Right renal cortex interstitium (tissue), 3 donors: ENCODE measurements at regions not wholly inside any gene's neighbourhood (a gene's known extent, or its start where the extent isn't known, plus 50 kb on each side); places are given as distances from the start of the nearest gene placed in this dataset.

Experiments
- DNase-seq, 3 donors: peaks; one replicate each; pipeline ENCODE4 v3.0.0-alpha.2; 2013; ENCODE audit warnings: low read depth in 3 of 3, low spot score in 2 of 3

DNA sequence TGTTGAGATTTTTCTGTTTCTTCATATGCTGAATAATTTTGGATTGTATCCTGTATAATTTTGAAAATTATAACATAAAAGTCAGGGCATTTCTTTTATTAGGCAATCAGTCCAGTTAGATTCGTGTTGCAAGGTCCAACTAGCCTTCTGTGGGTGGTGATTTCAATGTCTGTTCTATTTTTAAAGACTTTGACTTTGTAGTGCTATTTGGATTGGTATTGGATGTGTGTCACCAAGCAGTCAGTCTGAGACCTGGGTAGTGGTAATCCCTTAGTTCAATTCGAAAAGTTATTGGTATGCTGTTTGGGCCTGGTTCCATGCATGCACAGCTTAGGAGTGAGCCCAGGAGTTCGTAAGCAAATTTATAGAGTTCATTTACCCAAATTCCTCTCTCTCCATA is 82.2 kb downstream of the EPDR1 start:
- no peak for DNase-seq

DNA sequence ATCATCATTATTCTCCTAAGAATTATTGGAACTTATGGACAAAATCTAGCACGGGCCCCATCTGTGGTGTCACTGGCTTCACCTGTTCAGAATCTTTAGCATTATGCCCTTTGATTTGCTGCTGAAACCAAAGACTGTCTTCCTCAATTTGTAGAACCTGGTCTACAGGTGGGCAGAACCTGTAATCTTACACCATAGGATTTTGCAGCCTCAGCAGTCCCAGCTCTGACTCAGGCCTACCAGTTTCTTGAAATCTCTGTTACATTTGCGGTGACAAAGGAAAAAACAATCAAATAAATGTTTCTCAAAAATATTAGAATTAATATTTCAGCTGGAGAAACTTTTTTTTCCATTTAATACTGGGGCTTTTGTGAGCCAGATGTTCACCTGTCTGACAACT is 86.1 kb downstream of the EPDR1 start:
- DNase-seq, result no peak

DNA sequence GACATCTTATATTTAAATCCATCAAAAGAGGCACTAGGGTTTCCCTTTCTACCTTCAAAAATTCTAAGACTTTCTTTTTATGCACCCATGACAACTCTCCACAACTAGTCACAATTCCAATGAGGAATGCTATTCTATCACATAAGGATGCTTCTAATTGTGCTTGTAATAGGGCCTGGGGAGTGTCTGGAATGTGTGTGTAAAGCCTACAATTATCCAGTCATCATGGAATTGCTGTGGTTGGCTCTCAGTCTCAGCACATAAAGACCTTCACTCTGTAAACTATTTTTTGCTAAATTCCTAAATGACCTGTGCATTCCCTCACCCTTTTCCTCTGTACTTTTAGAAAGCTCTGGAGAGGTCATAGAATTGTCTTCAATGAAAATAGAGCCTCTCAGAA is 86.7 kb downstream of the EPDR1 start:
- no peak for DNase-seq

DNA sequence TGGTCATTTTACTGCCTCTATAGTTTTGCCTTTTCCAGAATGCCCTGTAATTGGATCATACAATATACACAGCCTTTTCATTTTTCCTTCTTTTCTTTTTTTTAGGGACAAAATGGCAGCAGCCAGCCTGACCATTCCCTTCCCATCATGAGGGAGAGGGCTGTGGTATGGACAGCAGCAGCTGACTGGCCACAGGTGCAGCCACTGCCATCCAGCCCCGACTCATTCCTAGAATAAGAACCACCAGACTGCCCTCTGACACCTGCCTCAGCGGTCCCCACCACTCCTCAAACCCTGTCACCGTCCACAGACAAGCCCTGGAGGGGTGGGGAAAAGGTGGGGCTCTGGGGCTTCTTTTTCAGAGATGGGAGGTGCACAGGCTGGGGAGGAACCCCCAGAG is 92.8 kb downstream of the EPDR1 start:
- DNase-seq, result no peak

DNA sequence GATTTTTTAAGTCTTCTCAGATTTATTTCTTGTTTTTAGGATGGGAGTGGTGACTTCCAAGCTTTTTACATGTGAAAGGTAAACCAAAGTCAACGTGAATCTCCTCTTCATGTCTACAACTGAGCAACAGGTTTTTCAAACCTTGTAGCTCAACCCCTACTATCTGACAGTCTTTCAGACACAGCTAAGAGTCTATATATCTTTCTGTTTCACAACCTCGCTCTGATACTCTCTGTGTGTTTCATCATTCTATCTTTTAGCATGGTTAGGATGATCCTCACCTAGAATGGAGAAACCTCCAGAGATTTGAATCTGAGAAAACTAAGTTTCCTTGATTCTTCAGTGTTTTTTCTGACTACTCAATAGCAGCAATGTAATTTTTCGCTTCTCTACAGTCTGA is 96.1 kb downstream of the EPDR1 start:
- DNase-seq, result no peak

DNA sequence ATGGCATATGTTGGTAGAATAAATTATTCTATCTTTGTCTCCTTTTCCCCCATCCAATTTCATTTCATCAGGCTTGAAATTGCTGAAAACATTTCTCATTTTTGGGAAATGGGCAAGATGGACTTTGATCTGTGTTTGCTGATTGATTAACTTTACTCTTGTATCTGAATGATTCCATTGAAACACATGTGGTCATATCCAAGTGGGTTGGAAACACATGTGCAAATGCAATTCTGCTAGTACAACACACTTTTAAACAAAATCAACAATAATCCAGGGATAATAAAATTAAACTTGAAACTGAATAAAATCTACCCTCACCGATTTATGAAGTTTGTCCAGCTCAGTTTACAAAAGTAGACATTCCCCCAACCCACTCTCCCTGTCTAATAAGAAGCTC is 96.9 kb downstream of the EPDR1 start:
- no peak for DNase-seq

DNA sequence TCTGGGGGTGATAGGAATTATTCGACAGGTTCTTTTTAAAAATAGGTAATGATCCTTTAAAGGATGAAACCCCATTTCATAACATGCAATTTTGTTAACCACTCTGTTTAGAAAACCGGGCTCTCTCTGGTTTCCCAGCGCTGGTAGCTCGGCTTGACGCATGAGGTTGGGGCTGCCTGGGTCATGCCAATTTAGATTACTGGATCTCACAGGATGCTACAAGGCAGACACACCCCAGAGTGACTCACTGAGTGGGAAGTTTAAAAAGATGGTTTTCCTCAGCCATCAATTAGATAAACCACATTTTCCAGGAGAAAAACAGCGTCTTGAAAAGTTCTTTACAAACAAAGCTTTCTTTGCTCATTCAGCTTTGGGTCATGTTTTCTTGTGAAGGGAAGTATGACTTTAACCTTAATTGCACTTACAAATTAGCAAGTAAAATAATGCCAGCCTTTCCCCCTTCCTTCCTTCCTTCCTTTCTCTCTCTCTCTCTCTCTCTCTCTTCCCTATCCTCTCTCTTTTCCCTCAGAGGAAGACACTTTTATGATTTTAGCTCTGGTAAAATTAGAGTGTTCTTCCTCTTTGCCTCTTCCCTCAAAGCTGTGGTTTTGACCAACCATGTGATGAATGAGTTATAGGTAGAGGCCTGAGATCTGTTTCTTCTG is 99.8 kb downstream of the EPDR1 start:
- DNase-seq, result no peak

DNA sequence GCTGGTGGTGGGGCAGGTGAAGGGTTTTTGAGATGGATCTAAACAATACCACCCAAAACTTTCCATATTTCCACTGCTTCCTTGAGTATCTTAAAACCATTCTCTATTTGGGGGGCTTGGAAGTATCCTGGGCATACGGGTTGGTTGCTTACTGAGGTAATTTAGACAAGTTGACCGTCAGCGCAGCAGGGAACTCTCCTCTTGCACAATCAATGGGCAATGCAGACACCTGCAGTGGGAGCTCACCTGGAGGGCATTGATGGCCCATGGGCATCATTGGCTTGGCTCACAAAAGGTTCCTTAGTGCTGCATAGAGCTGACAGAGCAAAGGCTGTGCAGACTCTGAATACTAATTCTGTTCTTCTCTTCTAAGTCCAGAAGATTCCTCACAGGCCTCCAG is 101.5 kb downstream of the EPDR1 start:
- no peak for DNase-seq

DNA sequence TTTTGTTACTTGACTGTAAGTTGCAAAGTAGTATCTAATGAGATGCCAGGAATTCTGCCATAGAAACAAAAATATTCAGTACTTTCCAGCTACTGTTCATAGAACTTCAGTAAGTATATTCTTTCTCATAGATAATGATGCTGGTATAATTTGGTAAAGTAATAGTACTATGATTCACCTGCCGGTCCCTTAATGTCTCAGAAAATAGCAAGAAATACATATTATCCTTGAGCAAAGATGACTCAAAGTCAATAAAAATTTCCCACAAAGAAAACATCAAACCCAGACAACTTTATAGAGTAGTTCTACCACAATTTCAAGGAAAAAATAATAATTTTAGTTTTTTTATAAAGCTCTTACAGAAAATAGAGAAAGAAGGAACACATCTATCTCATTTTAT is 105.4 kb downstream of the EPDR1 start:
- DNase-seq, result no peak

DNA sequence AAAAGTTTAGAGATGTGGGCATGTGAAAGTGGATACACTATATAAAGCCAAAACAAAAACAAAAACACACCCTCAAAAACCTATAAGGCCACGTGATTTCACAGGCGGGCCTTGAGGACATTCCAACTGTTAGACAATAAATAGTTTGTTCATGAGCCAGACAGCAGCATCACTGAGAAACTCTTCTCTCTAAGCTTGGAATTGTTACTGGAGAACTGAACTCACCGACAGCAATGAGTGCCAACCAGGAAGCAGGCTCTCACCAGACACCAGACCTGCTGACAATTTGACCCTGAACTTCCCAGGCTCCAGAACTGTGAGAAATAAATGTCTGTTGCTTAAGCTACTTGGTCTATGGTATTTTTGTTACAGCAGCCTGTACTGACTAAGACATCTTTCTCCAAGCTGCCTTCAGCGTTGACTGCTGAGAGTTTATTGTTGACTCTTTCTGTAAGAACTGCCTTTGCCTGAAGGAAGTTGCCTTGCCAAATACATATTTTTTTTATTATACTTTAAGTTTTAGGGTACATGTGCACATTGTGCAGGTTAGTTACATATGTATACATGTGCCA is 107.5 kb downstream of the EPDR1 start:
- DNase-seq, result no peak

DNA sequence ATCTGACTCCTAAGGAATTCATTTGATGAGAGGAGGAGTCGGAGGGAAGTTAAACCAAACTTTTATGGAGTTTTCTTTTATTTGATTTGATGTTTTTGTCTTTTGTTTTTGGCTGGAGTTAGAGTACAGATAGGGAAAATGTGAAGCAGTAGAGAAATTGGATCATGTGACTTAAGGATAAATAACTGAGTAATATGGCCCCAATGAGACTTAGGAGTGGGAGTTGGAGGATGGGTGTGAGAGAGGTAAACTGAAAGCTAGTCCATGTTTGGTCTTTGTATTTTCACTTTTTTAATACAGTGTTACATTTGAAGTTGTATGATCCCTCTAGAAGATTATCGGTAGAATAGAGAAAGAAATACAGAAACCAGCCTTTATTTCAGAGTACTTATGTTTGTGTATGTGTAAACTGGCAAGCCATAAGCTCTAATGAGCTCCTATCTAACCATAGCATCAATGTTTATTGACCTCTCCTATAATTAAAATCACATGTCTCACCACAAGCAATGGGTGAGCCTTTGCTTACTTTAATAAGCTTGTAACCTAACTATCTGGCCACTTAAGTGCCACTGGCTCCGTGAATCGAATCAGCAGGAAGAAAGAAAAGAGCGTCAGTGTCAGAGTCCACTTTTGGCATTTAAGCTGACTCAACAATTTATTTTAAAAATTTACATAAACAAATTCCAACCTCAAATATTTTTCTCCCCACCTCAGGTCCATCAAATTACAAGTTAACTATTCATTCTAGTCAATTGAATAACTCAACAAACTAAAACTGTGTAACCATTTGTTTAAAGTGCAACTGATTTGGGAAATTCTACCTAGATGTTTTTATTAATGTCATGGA is 113.8 kb downstream of the EPDR1 start:
- no peak for DNase-seq

DNA sequence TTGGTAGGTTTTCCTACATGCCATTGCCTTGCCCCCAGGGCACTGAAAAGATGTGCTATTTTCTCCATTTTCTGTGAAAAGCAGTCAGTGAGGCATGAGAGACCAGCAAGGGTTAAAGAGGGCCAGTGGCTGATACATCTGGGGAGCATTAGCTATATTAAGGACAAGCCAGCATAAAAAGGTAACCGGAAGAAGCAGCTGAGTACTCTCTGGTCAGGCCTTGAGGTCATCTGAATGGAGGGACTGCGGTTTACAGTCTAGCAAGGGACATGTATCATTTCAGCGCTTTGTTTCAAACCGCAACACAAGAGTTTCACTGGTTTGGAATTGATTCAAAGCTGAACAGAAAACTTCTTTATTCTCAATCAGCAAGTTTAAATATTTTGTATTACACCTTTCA is 120.4 kb downstream of the EPDR1 start:
- DNase-seq, result no peak

DNA sequence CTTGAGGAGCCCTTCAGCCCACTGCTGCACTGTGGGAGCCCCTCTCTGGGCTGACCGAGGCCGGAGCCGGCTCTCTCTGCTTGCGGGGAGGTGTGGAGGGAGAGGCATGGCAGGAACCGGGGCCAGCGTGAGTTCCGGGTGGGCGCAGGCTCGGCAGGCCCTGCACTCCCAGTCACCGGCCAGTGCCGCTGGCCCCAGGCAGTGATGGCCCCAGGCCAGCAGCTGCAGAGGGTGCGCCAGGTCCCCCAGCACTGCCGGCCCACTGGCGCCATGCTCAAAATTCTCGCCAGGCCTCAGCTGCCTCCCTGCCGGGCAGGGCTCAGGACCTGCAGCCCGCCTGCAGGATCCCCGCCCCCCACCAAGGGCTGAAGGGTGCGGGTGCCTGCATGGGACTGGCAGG is 128.4 kb upstream of the STARD3NL start:
- DNase-seq, result no peak

DNA sequence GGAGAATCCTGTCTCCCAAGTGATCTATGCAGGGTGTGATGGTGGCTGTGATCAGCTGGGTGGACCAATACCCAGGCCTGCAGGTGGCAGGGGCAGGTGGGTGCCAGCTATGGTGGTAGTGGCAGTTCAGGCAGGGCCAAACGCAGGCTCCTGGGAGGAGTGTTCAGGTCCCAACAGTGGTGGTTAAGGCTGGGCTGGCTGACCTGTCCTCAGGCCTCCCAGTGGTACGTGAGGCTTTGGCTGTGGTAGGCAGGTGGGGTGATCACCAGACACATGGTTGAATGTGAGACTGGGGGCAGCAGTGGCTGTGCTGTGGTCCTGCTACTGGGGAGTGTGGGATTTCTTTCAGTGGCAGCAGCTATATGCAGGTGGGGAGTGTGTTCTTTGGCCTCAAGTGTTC is 126.7 kb upstream of the STARD3NL start:
- DNase-seq, result no peak

DNA sequence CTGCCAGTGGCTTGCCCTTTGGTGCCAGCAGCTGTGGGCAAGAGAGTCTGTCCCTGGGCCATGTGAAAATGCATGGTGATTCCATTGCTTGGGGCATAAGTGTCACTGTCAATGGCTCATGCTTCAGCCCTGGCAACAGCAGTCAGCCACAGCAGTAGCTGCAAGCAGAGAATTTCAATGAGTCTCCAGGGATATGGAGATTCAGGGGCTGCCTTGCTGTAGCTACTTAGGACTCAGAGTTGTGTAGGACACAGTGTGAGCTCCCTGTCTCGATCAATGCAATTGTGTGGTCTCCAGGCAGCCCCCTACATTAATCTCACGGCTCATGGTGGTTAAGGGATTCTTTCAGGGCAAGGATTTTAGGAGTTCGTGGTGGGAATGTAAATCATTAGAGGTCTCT is 126.3 kb upstream of the STARD3NL start:
- no peak for DNase-seq

DNA sequence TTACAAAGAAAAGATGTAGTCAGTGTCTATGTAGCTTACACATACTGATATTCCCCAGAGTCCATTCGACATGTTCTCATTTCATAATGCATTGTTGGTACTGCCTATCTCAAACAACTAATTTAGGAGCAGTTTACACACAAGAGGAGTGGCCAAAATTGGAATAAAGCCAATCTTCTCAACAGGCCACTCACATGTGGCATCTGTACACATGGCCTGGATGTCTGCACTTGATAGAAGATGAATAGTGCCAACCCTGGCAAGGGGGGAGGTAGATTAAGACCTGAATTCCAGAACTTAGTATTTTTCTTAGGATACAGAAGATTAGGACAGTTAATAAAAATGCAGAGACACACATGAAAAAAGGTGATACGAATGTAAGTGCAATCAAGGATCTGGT is 125.3 kb upstream of the STARD3NL start:
- DNase-seq, result no peak

DNA sequence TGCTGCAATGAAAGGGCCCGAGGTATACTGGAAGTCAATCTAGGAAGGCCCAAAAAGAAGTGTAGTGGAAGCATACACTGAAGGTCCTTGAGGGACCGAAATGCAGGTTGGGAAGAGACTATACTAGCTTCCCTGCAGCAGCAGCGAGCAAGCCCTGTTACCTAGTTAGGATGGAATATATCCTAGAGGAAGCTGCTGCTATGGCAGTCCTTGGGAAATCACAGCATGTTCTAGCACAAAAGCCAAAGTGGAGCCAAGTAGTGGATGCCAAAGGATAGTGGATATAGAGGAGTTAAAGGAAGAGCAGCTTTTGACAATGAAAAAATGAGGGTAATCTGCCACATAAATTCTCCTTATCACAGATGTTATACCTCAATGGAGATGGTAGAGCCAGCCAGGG is 123.8 kb upstream of the STARD3NL start:
- DNase-seq, result no peak

DNA sequence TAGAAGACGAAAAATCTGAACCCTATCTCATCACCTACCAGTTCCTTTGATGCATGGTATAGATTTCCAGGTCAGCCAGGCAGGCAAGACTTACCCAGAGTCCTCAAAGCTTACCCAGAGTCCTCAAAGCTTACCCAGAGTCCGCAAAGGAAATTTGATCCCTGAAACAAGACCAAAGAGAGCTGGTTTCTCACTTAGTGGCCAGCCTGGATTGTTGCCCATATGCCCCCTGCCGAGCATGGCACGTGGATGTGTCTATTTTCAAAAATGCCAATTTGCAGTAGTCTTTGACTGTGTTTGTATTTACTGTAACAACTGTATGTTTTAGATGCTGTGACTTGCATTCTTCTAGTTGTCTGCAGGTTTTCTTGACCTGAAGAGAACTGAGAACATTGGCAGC is 120.2 kb upstream of the STARD3NL start:
- no peak for DNase-seq

DNA sequence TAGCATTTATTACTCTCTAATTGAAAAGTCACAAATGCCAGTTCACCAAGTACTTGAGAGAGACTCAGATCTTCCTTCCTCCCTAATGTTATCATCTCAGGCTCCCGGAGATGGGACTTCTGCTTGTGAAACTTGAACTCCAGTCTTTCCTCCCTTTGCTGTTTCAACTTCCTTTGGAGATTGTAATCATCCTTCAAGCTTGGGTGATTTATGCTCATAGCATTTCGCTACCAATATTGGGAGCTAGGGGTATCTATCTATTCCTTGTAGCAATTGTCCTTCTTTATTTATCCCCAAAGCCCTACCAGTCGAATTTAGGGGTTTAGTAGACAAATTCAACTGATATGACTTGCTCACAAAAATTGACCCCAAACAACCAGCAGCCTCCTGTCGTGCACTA is 117.9 kb upstream of the STARD3NL start:
- no peak for DNase-seq

DNA sequence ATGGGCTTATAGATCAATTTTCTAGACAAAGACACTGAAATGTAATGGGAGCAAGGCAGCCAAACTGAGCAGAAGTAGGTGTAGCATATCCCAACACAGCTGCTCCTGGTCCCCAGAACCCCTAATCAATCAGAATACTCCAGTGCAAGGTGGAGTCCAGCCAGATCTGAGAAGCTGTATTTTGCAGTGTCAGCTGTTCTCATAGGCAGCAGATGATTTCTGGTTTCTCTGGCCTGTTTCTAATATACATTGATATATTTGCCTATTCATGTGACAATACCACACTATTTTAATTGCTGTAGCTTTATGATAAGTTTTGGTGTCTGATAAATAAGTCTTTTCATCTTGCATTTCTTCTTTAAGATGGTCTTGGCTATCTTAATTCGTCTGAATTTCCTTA is 117.4 kb upstream of the STARD3NL start:
- DNase-seq, result no peak

DNA sequence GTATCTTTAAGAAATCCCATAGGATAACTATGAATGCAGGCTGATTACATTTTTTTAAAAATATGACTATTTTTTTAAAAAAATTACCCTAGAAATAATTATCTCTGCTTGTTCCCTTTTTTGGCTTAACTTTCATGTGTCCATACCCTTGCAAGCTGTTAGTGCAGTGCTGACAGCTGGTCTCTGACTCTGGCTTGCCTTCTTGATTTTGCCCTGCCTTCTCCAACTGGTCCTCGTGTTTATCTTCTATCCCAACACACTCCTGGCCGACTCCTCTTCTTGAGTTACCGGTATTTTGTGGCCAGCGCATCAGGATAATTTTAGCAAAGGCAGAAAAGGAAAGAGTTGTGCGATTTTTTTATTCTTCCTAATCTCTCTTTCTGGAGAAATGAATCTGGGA is 111.7 kb upstream of the STARD3NL start:
- no peak for DNase-seq

DNA sequence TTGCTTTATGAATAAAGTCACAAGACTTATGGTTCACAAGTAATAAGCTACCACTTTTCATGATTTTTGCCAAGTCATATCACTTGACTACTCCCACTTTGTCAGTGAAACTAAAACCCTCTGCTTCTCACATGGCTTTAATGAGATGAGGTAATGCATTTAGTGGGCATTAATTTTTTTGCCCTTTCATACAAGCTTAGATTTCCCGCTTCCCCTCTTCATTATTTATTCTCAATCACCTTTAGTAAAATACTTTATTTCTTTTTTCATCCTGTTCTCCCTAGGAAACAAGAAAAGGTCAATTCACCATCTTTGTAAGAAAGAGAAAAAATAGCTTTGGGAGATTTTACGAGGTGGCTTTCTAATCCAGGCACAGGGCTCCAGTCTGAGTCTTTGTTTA is 109.6 kb upstream of the STARD3NL start:
- DNase-seq, result no peak
